EH (cell line): ENCODE measurements at regions not wholly inside any gene's neighbourhood (a gene's known extent, or its start where the extent isn't known, plus 50 kb on each side); places are given as distances from the start of the nearest gene placed in this dataset.
"Not testable (repeated sequence)": the region's sequence is repeated elsewhere in the genome, so short reads cannot be mapped to it uniquely, and the experiment has no call there.

Experiments used
- DNase-seq: peaks from one replicate; pipeline ENCODE4 v3.0.0-alpha.2; 2015; ENCODE audit warnings: low read depth

DNA sequence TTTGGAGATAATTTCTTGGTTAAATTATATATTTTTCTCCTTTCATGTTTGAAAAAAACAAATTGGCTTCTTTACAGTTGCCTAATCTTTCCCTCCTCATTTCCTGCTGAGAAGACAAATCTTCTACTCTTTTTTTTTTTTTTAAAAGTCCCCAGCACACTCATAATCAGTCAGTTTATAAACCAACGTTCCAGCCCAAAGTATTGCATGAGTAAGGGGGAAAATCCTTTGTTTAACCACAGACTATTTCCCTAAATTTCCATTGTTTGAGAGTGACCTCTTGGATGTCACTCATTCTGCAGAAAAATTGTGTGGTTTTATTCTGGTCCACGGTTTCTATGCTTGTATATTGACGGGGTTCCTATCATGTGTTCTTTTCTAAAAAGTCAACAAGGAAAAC is 55.1 kb upstream of the TLR4 start:
- DNase-seq: peak; percentile 39

DNA sequence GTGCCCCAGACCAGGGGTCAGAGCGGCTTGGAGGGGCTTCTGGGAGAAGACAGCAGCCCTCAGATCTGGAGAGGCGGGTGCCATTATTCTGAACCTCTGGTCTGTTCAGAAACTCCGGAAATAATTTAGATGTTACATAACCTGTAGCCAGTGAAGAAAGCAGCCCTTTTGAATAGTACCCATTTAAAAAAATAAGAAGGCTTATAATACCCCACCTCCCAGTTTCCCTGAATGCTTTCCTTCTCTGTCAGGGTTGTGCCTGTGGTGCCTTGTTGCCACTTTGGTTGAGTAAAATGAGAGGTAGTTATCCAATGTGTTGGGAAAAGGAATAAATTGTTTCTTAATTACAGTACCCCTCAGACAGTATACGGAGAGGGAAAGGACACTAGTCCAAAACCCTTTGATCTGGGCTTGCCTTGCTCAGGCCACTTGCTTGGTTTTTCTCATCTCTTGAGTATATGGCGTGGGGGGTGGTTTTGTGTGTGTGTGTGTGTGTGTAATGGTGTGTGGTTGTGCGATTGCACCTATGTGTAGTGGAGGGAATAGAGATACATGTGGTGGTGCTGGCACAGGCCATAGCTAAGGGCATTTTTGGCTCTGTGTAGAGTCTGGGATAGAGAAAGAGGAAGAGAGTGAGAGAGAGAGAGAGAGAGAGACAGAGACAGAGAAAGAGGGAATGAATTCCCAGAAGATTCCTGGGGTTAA is 59.1 kb upstream of the TLR4 start:
- DNase-seq: peak; percentile 10

DNA sequence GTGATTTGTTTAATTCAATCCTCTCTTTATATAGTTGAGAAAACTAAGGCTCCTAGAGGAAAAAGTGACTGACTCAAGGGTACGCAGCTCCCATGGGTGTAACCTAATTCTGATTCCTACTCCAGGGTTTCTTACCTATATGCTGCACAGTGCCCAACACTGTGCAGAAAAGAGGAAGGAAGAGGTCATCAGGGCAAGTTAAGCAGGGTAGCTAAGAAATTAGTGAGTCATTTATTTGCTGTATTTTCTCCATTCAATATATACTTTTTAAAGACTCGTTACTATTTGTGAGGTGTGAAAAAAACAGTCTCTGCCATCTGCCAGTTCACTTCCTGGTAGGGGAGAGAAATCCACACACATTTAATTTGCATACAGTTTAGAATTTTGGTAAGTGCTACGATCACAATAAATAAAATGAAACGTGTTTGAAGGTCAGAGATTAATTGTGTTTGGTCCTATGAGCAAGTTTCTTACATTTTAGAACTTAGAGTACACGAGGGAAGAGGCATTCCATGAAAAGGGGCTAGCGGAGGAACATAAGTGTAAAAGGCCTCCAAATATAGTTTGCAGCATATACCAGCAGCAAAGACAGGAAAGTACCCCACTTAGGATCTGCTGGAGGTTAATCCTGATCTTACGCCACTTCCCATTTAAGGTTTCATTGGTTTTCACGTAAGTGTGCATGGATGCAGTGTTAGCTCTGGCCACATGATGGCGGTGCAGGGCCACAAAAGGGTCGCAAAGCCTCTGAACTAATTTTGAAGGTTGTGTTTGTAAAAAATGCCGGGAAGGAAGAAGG is 59.9 kb upstream of the TLR4 start:
- peak; percentile 71 for DNase-seq

DNA sequence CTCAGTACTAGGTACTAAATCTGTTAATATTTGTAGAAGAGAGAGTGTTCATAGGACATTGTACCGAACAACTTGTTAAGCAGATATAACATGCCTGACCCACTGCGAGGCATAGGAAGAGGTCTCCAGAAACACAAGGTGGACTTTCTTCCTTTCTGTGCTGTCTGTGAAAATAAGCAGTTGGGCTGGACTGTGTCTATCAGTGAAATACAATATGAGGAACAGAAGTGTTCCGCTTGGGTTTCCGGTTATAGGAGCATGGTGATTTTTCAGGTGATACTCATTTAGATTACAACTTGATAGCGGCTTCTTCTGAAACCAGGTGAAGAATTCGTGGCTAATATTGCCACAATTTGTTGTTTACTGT is 60.9 kb upstream of the TLR4 start:
- DNase-seq: no peak

DNA sequence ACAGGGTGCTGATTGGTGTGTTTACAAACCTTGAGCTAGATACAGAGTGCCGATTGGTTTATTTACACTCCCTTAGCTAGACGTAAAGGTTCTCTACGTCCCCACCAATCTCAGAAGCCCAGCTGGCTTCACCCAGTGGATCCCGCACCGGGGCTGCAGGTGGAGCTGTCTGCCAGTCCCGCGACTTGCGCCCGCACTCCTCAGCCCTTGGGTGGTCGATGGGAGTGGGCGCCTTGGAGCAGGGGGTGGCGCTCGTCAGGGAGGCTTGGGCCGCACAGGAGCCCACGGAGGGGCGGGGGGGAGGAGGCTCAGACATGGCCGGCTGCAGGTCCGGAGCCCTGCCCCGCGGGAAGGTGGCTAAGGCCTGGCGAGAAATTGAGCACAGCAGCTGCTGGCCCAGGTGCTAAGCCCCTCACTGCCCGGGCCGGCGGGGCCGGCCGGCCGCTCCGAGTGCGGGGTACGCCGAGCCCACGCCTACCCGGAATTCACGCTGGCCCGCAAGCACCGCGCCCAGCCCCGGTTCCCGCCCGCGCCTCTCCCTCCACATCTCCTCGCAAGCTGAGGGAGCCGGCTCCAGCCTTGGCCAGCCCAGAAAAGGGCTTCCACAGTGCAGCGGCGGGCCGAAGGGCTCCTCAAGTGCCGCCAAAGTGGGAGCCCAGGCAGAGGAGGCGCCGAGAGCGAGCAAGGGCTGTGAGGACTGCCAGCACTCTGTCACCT is 61.5 kb upstream of the TLR4 start:
- DNase-seq: not testable (repeated sequence)

DNA sequence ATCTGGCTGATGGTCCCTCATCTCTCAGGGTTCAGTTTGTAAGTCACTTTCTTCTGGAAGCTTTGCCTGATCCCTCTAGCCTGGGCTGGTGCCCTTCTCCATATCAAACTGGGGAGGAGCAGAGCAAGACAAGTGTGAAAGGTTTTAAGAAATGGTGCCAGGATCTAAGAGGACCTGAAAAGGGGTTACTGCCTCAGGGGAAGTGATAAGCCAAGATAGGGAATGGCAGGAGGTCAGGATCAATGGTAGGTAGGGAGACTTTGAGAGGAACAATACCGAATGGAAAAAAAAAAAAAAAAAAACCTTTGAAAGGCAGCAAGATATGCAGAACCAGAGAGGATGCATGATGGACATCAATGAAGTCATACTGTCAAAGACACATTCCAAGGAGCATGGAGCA is 67.5 kb upstream of the TLR4 start:
- DNase-seq: no peak

DNA sequence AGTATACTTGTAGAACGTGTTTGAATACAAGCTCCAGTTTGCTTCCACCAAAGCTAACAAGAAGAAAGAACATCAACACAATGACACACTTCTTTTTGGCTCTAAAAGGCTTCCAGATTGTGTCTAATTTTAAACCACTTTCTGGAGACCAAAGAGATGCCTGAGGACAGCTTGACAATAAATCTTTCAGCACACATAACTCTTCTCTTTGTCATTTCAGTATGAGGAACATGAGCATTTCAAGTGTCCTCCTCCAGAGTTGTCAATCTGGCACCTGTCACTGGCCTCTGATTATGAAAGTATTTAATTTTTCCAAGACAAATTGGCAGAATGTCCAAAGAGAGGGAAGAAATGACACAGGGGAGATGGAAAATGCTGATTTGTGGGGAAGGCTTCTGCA is 79.0 kb upstream of the TLR4 start:
- DNase-seq: no peak

DNA sequence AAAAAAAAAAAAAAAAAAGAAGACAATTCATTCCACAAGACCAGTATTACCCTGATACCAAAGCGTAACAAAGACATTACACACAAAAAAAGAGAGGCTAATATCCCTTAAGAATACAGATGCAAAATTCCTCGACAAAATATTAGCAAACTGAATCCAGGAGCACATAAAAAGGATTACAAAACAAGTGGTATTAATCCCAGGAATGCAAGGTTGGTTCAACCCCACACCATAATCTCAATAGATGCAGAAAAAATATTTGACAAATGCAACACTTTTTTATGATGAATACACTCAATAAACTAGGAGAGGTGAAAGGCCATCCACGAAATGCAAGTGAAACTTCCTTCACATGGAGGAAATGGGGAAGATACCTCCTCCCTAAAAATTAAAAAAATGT is 80.1 kb upstream of the TLR4 start:
- no peak for DNase-seq

DNA sequence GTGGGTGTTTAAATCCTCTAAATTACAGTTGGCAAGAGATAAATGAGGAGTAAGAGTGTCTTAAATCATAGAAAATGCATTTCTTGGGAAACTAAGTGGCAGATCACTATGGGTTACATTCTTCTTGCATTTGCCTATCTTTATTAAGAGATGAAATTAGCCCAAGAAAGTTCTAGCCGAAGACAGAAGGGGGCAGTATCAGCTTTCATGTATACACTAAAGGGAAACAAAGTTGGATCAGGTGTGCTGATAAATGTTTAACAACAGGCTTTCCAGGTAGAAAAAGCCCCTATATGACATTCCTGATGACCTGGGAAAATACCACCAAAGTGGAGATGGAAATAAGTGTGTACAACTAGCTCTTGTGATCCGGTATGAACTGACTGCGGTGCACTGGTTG is 81.9 kb upstream of the TLR4 start:
- DNase-seq: no peak

DNA sequence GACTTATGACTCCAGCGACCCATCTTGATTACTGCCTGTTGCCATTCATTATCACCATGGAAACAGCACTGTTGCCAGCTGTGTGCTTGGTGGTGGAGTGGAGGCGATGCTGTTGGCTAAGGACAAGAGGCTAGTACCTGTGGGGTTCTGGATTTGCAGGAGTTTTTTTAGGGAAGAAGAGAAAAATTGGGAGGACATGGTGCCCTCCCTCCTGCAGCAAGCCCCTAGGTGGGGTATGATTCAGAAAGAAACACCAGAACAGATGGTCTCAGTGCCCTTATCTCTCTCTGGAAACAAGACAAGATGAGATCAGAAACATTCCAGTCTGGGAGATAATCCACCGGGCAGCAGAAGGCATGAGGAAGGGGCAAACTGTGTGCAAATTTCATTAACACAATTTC is 87.8 kb upstream of the TLR4 start:
- no peak for DNase-seq

DNA sequence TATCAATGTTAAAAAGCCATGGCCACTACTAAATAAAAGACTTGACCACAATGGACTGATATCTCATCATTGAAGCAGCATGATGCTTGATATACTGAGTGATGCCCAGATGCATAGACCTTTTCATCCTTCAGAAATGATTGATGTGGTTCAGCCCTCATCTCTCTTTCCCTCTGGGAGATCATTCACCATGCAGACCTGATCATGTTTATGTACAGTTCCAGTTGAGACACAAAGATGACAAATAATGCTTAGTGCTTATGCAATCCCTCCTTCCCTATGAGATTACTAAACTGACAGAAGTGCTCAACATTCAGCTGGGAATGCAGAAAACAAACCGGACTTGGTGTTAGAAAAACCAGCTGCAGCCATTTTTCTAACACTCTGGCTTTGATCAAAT is 91.9 kb upstream of the TLR4 start:
- no peak for DNase-seq

DNA sequence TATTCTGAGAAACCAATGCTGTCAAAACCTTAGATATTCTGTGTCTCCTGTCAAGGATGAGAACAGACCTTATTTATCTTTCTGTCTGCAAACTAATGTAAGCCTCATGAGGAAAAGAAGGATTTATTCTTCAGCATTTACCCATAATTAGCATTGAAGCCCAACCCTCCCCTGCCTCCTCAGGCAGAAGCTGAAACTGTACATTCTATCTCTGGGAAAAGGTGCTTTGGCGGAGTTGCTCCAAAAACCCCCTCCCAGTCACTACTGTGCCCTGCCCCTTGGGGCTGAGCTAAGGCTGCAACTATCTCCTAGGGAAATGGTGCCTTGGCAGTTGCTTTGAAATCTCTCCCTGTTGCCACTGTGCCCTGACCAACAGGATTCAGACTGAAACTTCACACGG is 106.2 kb upstream of the TLR4 start:
- DNase-seq: no peak

DNA sequence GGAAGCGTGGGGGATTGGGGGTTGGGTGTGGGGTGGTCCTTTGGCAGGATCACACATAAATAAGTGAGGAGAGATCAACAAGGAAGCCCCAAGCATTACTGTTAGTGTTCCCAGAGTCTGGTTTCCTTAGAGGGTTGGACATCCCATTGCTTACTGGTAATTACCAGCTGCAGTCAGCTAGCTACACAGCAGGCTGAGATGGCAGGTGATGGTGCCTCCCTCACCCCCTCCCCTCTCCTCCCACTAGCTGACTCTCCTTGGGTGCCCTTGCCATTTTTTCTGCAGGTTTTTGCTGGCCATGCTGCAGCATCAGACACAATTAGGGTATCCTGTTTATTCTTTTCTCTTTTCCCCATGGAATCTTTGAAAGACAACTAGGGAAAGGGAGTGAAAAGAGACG is 107.5 kb upstream of the TLR4 start:
- no peak for DNase-seq

DNA sequence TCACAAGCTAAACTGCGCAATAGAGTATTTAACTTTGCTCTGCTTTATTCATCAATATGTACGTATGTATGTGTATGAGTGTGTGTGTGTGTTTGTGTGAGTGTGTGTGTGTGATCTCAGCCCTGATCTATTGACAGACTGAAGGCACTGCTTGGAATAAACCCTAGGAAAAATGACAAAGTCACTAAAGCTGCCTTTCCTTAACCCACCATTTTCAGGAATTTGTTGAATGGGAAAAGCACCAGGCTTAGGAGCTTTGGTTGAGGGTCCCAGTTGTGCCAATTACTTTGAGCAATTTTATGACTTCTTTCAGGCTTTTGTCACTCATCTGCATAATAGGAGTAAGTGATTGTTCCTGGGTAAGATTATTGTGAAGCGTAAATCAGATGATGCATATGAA is 108.6 kb upstream of the TLR4 start:
- no peak for DNase-seq

DNA sequence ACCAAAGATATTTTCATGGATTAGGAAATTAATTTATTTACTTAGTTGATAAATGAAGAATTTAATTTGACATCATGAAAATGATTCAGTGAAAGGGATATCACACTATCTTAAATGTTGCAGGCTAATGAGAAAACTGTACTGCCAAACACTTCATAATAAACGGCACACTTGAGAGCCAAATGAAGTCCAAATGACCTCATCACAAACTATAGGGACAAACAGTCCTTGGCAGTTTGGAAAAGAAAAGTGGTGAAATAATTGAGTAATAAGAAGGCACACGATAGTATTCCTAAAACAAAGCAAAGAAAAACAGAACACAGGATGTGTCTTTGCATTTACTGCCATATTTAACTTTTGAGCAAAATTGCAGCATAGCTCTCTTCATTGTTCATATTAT is 116.9 kb upstream of the TLR4 start:
- no peak for DNase-seq

DNA sequence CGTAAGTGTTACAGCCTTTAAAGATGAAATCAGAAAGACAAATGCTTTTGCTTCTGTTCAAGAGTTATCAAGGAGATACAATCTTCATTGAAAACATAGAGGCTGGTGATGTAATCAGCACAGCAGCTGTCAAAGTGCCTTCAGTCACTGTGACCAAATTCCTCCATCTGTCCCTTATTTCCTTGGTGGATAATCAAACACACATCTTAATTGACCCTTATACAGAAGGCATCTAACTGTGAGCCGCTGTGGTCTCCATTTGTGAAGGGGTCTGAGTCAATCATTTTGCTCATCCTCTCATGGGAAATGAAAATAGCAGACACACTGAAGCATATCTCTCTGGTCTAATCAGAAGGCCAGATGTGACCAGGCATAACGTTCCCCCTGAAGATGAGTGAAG is 130.1 kb upstream of the TLR4 start:
- no peak for DNase-seq

DNA sequence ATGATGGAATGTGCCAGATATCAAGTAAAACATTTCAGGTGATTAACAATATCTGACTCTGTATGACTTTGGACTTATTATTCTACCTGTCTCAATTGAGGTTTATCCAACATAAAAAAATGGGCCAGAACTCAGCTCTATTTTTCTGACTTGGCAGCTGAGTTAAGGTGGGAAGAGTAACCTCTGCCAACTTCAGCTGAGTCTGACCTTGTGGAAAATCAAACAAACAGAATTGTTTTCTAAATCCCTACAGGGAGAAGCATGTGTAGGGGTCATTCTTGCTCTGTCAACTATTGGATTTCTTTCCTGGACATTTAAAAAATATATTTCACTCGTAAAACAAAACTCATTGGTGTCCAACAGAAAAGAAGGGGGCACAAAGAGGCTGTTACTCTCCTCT is 139.4 kb upstream of the TLR4 start:
- DNase-seq: no peak

DNA sequence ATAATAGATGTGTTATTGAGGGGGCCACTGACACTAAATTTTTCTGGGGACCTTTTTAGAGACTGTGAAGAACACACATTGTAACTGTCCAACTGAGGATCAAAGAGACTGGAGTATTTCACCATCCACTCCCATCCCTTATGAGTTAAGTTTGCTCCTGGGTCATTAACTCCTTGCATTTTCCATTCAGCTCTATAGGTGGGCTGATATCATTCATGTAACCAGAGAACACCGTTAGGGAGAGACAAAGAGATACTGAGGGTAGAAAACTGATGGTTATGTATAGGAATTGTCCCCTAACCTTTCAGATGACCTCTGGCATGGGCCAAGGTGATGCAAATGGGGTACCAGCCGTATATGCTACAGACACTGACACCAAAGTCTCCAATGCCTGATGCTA is 142.4 kb upstream of the TLR4 start:
- no peak for DNase-seq

DNA sequence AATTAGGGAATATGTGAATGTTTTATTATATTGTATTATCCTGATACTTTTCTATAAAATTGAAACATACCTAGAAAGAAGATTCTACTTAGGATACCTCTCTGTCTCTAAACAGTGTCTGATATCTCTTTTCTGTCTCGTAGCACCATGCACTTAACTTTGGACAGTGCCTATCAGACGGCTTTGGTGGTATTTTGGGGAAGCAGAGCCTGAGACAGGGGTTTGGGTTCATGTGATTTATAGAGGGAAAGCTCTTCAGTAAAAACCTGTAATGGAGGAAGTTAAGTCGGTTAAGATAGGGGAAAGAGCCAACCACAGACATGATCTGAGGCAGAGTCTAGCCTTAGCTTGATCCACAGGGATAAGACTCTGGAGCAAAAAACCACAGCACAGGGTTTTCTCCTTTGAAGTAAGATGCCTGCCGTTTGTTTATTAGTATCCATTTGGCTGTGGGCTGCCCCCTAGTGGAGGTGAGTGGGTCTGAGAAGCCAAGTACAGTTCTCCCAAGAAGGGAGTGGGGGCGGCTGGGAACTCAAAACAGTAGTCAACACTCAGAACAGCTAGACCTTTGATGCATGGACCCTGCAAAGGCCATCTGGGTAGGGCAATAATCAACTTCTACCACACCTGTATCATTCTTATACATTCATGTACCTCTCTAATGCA is 141.2 kb upstream of the ASTN2 start:
- peak; percentile 45 for DNase-seq

DNA sequence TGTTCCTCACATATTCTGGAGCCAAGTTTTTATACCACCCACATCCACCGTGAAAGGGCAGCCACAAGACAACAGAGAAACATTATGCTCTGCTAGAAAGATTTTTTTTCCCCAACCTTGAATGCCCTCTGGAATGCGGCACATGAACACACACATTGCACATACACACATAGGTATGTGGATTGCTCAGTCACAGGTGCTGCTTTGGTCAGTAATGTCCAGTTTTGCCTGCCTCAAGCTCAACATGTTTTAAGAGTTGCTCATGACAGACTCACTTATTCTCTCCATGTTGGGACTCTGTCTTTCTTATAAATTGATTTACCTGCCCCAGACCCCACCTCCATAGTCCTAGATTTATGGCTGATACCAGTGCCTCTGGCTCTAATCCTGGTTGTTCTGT is 138.0 kb upstream of the ASTN2 start:
- DNase-seq: no peak

DNA sequence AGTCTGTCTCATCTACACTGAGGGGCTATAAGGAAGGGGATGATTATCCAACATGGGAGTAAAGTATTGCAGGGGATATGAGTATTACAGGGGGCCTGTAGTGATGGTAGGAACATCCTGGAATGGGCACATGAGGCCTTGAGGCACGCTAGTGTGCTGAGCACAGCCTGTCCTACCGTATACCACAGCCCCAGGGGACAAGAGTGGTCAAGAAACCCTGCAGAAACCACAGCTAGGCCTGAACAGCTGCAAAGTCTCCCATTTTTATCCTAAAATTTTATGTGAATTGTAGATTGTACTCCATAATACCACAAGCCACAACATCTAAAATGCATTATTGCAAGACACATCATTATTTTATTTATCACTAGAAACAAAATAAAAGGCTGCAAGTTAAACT is 136.3 kb upstream of the ASTN2 start:
- no peak for DNase-seq

DNA sequence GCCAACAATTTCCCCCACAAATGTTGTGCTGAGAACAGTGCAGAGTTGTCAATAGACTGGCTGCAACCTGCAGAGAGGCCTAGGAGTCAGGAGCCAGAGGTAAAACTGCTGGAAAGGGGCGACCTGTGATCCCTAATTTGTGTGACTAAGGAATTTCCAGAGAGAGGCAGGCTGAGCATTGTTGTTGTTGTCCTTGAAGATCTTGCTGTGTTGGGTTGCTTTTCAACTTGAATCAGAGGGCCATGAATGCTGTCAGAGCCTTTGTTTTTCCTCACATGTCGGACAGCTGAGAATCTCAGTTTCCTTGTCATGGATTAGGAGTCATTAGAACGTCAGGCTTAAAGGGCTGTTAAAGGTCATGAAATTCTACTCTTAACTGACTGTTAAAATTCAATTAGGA is 134.6 kb upstream of the ASTN2 start:
- no peak for DNase-seq

DNA sequence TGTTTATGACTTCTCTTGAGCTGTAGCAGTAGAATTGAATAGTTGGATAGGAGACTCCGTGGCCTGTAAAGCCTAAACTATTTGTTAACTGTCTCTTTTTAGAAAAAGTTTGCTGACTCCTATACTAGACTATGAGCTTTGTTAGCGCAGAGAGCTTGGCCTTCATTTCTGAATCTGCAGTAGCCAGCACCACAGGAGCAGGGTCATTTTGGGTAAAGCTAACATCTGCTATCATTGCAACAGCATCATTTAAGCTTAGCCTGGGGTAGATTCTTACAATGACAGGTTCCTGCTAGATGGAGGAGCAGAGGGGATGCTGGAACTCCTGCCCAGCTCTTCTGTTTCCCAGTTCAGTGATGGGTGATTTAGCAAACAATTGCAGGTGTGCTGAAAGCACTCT is 133.7 kb upstream of the ASTN2 start:
- no peak for DNase-seq
